H1 (cell line): ENCODE measurements at regions not wholly inside any gene's neighbourhood (a gene's known extent, or its start where the extent isn't known, plus 50 kb on each side); places are given as distances from the start of the nearest gene placed in this dataset.
A peak's percentile ranks its signal among the peaks of the same experiment; 100 is the strongest.

Experiments used
- CTCF ChIA-PET: fragments of 300-600 bp; sonication (Branson Sonifier 250); formaldehyde crosslinking; loops from one replicate; lab custom pipeline; 2021; ENCODE audit not compliant: partially characterized antibody; lab: Charles Lee
- POLR2A ChIA-PET: fragments of 300-600 bp; sonication (Branson Sonifier 250); formaldehyde crosslinking; loops from one replicate; lab custom pipeline; 2021; ENCODE audit warnings: inconsistent platforms; ENCODE audit not compliant: partially characterized antibody; lab: Charles Lee
- DNase-seq, 2 experiments: peaks; one replicate each; pipeline versions ENCODE4 v3.0.0 to v3.0.0-alpha.2; 2010 to 2022; ENCODE audit warnings: low spot score in 2 of 2, low read depth in 1 of 2, mixed read lengths in 1 of 2
- FAIRE-seq: peaks from 2 replicates; lab custom pipeline; 2011; peaks lifted over from hg19 to GRCh38; lab: Jason Lieb, UNC
- H2AFZ ChIP-seq: 2 replicates; pipeline ENCODE4 v1.8.1; 2012; ENCODE audit warnings: low read length, inconsistent platforms
- H2AK5ac ChIP-seq: 2 replicates; pipeline ENCODE4 v1.6.1; 2013; ENCODE audit warnings: low read depth, low read length
- H2BK120ac ChIP-seq: replicated peaks from 2 replicates; pipeline ENCODE3; 2013; ENCODE audit warnings: low read depth, low read length, inconsistent platforms
- H2BK12ac ChIP-seq: 2 replicates; pipeline ENCODE4 v1.6.1; 2013; ENCODE audit warnings: low read depth, low read length
- H2BK15ac ChIP-seq: 2 replicates; pipeline ENCODE4 v1.6.1; 2013; ENCODE audit warnings: low read length
- H2BK20ac ChIP-seq: 2 replicates; pipeline ENCODE4 v1.6.1; 2013; ENCODE audit warnings: low read length
- H2BK5ac ChIP-seq: 2 replicates; pipeline ENCODE4 v1.6.1; 2013; ENCODE audit warnings: low read depth, low read length
- H3K14ac ChIP-seq: 2 replicates; pipeline ENCODE4 v1.6.1; 2013; ENCODE audit warnings: inconsistent platforms; ENCODE audit not compliant: insufficient read length
- H3K18ac ChIP-seq: 2 replicates; pipeline ENCODE4 v1.6.1; 2013; ENCODE audit warnings: low read length; ENCODE audit errors: extremely low read depth
- H3K23ac ChIP-seq: 2 replicates; pipeline ENCODE4 v1.6.1; 2013; ENCODE audit warnings: inconsistent platforms; ENCODE audit not compliant: insufficient read length
- H3K23me2 ChIP-seq: 2 replicates; pipeline ENCODE4 v1.6.1; 2013; ENCODE audit warnings: low read depth, low read length
- H3K27ac ChIP-seq: 2 replicates; pipeline ENCODE4 v1.6.1; 2011; ENCODE audit warnings: low read depth, low read length, inconsistent platforms
- H3K27me3 ChIP-seq, 4 experiments: replicated peaks in 1 of 4; 1 replicate in 1 of 4; 2 replicates in 3 of 4; pipeline versions ENCODE4 v1.6.1 to v1.8.1; 2011 to 2013; ENCODE audit warnings: low read length in 3 of 4, mild to moderate bottlenecking in 3 of 4, inconsistent platforms in 2 of 4, mixed read lengths in 2 of 4, moderate library complexity in 1 of 4; ENCODE audit not compliant: control insufficient read depth in 3 of 4, insufficient read depth in 3 of 4; ENCODE audit errors: extremely low read depth in 1 of 4
- H3K36me3 ChIP-seq, 4 experiments: 2 replicates each; pipeline versions ENCODE4 v1.6.1 to v1.8.1; 2011 to 2013; ENCODE audit warnings: mild to moderate bottlenecking in 4 of 4, low read length in 3 of 4, moderate library complexity in 2 of 4, control low read depth in 1 of 4, inconsistent platforms in 1 of 4; ENCODE audit not compliant: insufficient read depth in 4 of 4, control insufficient read depth in 2 of 4
- H3K4ac ChIP-seq: replicated peaks from 2 replicates; pipeline ENCODE3; 2013; ENCODE audit warnings: low read length, low read depth, mixed read lengths, inconsistent platforms; ENCODE audit not compliant: insufficient read length
- H3K4me1 ChIP-seq, 4 experiments: replicated peaks in 1 of 4; 1 replicate in 1 of 4; 2 replicates in 3 of 4; pipeline versions ENCODE4 v1.6.1 to v1.8.1; 2011 to 2013; ENCODE audit warnings: low read length in 3 of 4, inconsistent platforms in 2 of 4, mixed read lengths in 1 of 4; ENCODE audit not compliant: insufficient read depth in 4 of 4, control insufficient read depth in 3 of 4
- H3K4me2 ChIP-seq, 2 experiments: 2 replicates each; pipeline versions ENCODE4 v1.6.1 to v1.8.1; 2011 to 2013; ENCODE audit warnings: low read depth in 2 of 2, low read length in 2 of 2, control low read depth in 1 of 2, inconsistent platforms in 1 of 2, mild to moderate bottlenecking in 1 of 2; ENCODE audit not compliant: insufficient read depth in 1 of 2
- H3K4me3 ChIP-seq, 4 experiments: fragments of 200-600, 300-600 bp in 1 of 4; sonication (generic), shearing (Covaris generic), sonication (Bioruptor Twin) in 1 of 4; 2 replicates each; pipeline versions ENCODE4 v1.5.1 to v1.8.1; 2011 to 2016; ENCODE audit warnings: low read length in 4 of 4, low read depth in 3 of 4, control low read depth in 2 of 4, inconsistent platforms in 2 of 4, mild to moderate bottlenecking in 2 of 4, mixed read lengths in 1 of 4, moderate library complexity in 1 of 4; ENCODE audit not compliant: insufficient read depth in 2 of 4; ENCODE audit errors: extremely low read depth in 1 of 4
- H3K56ac ChIP-seq: replicated peaks from 2 replicates; pipeline ENCODE3; 2013; ENCODE audit warnings: low read depth, mild to moderate bottlenecking, mixed read lengths, low read length, inconsistent platforms; ENCODE audit not compliant: insufficient read length
- H3K79me1 ChIP-seq: 2 replicates; pipeline ENCODE4 v1.6.1; 2013; ENCODE audit warnings: low read depth, low read length, control low read depth
- H3K79me2 ChIP-seq, 2 experiments: 2 replicates each; pipeline versions ENCODE4 v1.6.1 to v1.8.1; 2012 to 2013; ENCODE audit warnings: low read length in 2 of 2, mild to moderate bottlenecking in 2 of 2, inconsistent platforms in 1 of 2; ENCODE audit not compliant: insufficient read depth in 2 of 2, control insufficient read depth in 1 of 2
- H3K9ac ChIP-seq, 4 experiments: replicated peaks in 1 of 4; 1 replicate in 1 of 4; 2 replicates in 3 of 4; pipeline versions ENCODE4 v1.6.1 to v1.8.1; 2011 to 2013; ENCODE audit warnings: low read depth in 3 of 4, low read length in 3 of 4, control low read depth in 2 of 4, mild to moderate bottlenecking in 2 of 4, moderate library complexity in 2 of 4, inconsistent platforms in 1 of 4; ENCODE audit errors: extremely low read depth in 1 of 4
- H3K9me3 ChIP-seq, 2 experiments: 2 replicates each; pipeline versions ENCODE4 v1.6.1 to v1.8.1; 2012 to 2013; ENCODE audit warnings: mild to moderate bottlenecking in 2 of 2, moderate library complexity in 2 of 2, control low read depth in 1 of 2, inconsistent platforms in 1 of 2, low read depth in 1 of 2, low read length in 1 of 2, mixed read lengths in 1 of 2; ENCODE audit not compliant: insufficient read depth in 2 of 2
- H4K20me1 ChIP-seq, 2 experiments: replicated peaks in 1 of 2; 2 replicates each; pipeline versions ENCODE3 to v1.8.1; 2011 to 2013; ENCODE audit warnings: inconsistent platforms in 2 of 2, low read length in 2 of 2, mild to moderate bottlenecking in 1 of 2; ENCODE audit not compliant: insufficient read depth in 2 of 2, control insufficient read depth in 1 of 2
- H4K5ac ChIP-seq: 2 replicates; pipeline ENCODE4 v1.6.1; 2013; ENCODE audit warnings: low read length, low read depth, mixed read lengths, inconsistent platforms; ENCODE audit not compliant: insufficient read length
- H4K8ac ChIP-seq: 2 replicates; pipeline ENCODE4 v1.8.0; 2013; ENCODE audit warnings: mild to moderate bottlenecking, moderate library complexity, low read length, inconsistent platforms; ENCODE audit not compliant: insufficient read depth; ENCODE audit errors: extremely low read depth
- H4K91ac ChIP-seq: replicated peaks from 2 replicates; pipeline ENCODE3; 2013; ENCODE audit warnings: low read length, mixed read lengths, inconsistent platforms; ENCODE audit not compliant: insufficient read length
- BACH1 ChIP-seq: IDR thresholded peaks from 2 replicates; pipeline ENCODE4 v1.6.1; 2012; ENCODE audit warnings: low read length, improper control_type of control experiment
- CREB1 ChIP-seq: IDR thresholded peaks from 2 replicates; pipeline ENCODE4 v1.6.1; 2012; ENCODE audit warnings: inconsistent platforms
- EGR1 ChIP-seq: IDR thresholded peaks from 2 replicates; pipeline ENCODE4 v1.6.1; 2011; ENCODE audit warnings: low read depth, low read length, borderline replicate concordance
- FOSL1 ChIP-seq: IDR thresholded peaks from 2 replicates; pipeline ENCODE4 v1.6.1; 2011; ENCODE audit warnings: mild to moderate bottlenecking, low read depth, low read length, moderate library complexity; ENCODE audit not compliant: insufficient read depth
- JUND ChIP-seq: IDR thresholded peaks from 2 replicates; pipeline ENCODE4 v1.6.1; 2011; ENCODE audit warnings: mild to moderate bottlenecking, improper control_type of control experiment, low read length
- NANOG ChIP-seq: IDR thresholded peaks from 2 replicates; pipeline ENCODE4 v1.6.1; 2011; ENCODE audit warnings: low read length, low read depth, mild to moderate bottlenecking, inconsistent platforms; ENCODE audit not compliant: insufficient read depth, poor library complexity, severe bottlenecking
- RAD21 ChIP-seq, 2 experiments: IDR thresholded peaks in 1 of 2; conservative IDR thresholded peaks in 1 of 2; 2 replicates each; pipeline ENCODE4 v1.6.1; 2011; ENCODE audit warnings: low read depth in 2 of 2, low read length in 2 of 2, improper control_type of control experiment in 1 of 2, inconsistent platforms in 1 of 2, mild to moderate bottlenecking in 1 of 2, moderate library complexity in 1 of 2
- SIN3A ChIP-seq, 2 experiments: IDR thresholded peaks in 1 of 2; conservative IDR thresholded peaks in 1 of 2; 2 replicates each; pipeline ENCODE4 v1.6.1; 2011 to 2012; ENCODE audit warnings: low read length in 2 of 2, improper control_type of control experiment in 1 of 2, low read depth in 1 of 2, mild to moderate bottlenecking in 1 of 2
- TEAD4 ChIP-seq: IDR thresholded peaks from 2 replicates; pipeline ENCODE4 v1.6.1; 2012; ENCODE audit warnings: low read depth, low read length, inconsistent platforms, mixed read lengths
- WGBS, 2 experiments: shearing (Covaris generic) in 1 of 2; methylation state at CpG; one replicate each; pipeline versions ENCODE4 v1.1.6 to v1.1.7; 2013 to 2015; ENCODE audit warnings: low lambda C conversion rate in 2 of 2, mixed read lengths in 2 of 2, inconsistent platforms in 1 of 2, low coverage in 1 of 2, missing lambda C conversion rate in 1 of 2; ENCODE audit not compliant: insufficient replicate concordance in 2 of 2, insufficient coverage in 1 of 2, insufficient read length in 1 of 2; ENCODE audit errors: extremely low coverage in 1 of 2, missing lambda C conversion rate in 1 of 2; 5-methylcytosine and 5-hydroxymethylcytosine counted together
- TF ChIP-seq, protein P1 (sequence below): IDR thresholded peaks from 2 replicates; pipeline ENCODE4 v1.6.1; 2012; ENCODE audit warnings: inconsistent platforms

DNA sequence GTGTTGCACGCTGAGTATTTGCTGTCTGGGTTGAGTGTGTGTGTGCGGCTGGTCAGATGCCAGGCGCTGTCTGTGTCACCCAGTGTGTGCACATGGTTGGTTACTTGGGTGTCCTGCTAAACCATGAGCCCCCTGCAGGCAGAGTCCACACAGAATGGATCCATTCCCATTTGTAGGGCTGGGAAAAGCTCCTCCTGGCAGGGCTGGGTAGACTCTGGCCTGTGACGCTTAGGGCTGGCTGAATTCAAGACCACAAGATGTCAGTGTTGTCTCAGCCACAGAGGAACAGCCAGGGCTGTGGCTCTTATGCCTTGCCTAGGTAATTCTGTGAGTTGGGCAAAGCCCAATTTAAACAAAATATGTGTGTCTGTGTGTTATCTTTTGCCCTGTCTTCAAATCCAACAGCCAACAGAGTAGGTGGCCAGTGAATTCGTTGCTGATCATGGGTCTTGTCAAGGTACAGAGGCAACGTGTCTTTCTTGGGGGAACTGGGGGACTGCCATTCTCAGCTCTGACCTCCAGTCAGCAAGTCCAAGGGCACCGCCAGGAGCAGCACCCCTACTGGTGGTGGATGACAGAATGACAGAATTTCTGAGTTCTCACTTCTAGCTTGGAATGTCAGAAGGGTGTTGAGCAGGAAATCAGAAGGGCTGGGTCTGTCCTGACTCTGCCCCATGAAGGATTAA is 285.1 kb downstream of the CCSER2 start:
- 37% methylated on average over 7 of the region's 7 CpGs; no CpG with 5 or more reads in 1 of the 2 experiments for WGBS, 2 experiments
- Histone ChIP-seq H2BK15ac (no peak overlapping the region), H2AK5ac (no peak overlapping the region), H3K9me3 (no peaks in the 10 kb centered on the region; a peak in 1 of 4 replicates), H4K91ac (no peak overlapping the region), H3K4ac (no peak overlapping the region), H3K27ac (no peak overlapping the region), H3K23ac (no peak overlapping the region), H2BK5ac (no peak overlapping the region), H3K56ac (no peak overlapping the region), H3K14ac (no peak overlapping the region), H3K79me1 (no peaks in the 10 kb centered on the region), H3K79me2 (no peaks in the 10 kb centered on the region), H4K20me1 (peaks cover 0 to 3% of the 10 kb centered on the region in 2 experiments), H3K4me2 (peak overlapping the region; percentile 5 to 51), H3K9ac (no peak overlapping the region; a peak in 1 of 7 replicates), H2BK20ac (no peak overlapping the region), H3K36me3 (no peaks in the 10 kb centered on the region), H3K27me3 (no peaks in the 10 kb centered on the region; a peak in 1 of 7 replicates), H4K5ac (no peak overlapping the region), H3K18ac (no peak overlapping the region), H2BK120ac (no peak overlapping the region), H4K8ac (no peak overlapping the region; the same call in 1 of the 2 replicates), H2BK12ac (no peak overlapping the region), H2AFZ (peak overlapping the region; percentile 92; the same call in 1 of the 2 replicates), H3K4me1 (peaks cover 0 to 6% (median 3%) of the 10 kb centered on the region in 4 experiments; a peak in 4 of 7 replicates), H3K4me3 (peak overlapping the region in 2 of 4 experiments; percentile 5 to 37; a peak in 2 of 8 replicates), H3K23me2 (no peaks in the 10 kb centered on the region; the same call in 1 of the 2 replicates)
- POLR2A ChIA-PET: no interaction called here
- CTCF ChIA-PET: interaction anchor here (0.6 to 12.9 kb wide), 97 partner anchors 9 to 1735 kb away, joined by 3 to 140 read pairs (median 4); partner anchors contain the start of gene RGR
- DNase-seq (peak; percentile 64 to 75), FAIRE-seq (peak; percentile 93)
- no peak for TF ChIP-seq BACH1
- peak; percentile 56 for TF ChIP-seq TEAD4
- TF ChIP-seq SIN3A (conservative IDR thresholded peaks at IDR 0.05 in 1 of 2, IDR thresholded peaks at IDR 0.05 in 1 of 2; ENCODE audit: low read depth in 1 of 2, low read length in 2 of 2): peak in 1 of 2 experiments; percentile 45; a peak in 1 of 4 replicates
- no peak; the same call in 1 of the 2 replicates for TF ChIP-seq JUND
- no peak for TF ChIP-seq FOSL1
- TF ChIP-seq NANOG: no peak
- peak; percentile 90 to 91 for TF ChIP-seq RAD21 (IDR thresholded peaks at IDR 0.05 in 1 of 2, conservative IDR thresholded peaks at IDR 0.05 in 1 of 2; ENCODE audit: low read depth in 2 of 2, low read length in 2 of 2)
- TF ChIP-seq, protein P1, sequence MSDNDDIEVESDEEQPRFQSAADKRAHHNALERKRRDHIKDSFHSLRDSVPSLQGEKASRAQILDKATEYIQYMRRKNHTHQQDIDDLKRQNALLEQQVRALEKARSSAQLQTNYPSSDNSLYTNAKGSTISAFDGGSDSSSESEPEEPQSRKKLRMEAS: peak; percentile 26; the same call in 1 of the 2 replicates
- TF ChIP-seq EGR1: no peak
- TF ChIP-seq CREB1: peak; percentile 48; the same call in 1 of the 2 replicates
